SK-N-SH treated with all-trans-retinoic acid at 6 μM for 48 hours (cell line): ENCODE measurements at regions not wholly inside any gene's neighbourhood (a gene's known extent, or its start where the extent isn't known, plus 50 kb on each side); places are given as distances from the start of the nearest gene placed in this dataset.

Experiments
- ATAC-seq: fragments of 200-7000 bp; cut with Tn5 transposase; 3 replicates; pipeline ENCODE4 v1.9.1; 2020; ENCODE audit warnings: mild to moderate bottlenecking, moderate library complexity
- ARNTL ChIP-seq: fragments of 450-650 bp; formaldehyde crosslinking; IDR thresholded peaks from 2 replicates; pipeline ENCODE4 v1.5.0; 2020; ENCODE audit warnings: low read depth, mild to moderate bottlenecking, moderate library complexity, borderline replicate concordance
- BACH2 ChIP-seq: fragments of 250-450 bp; sonication (Bioruptor Pico); IDR thresholded peaks from 2 replicates; pipeline ENCODE4 v1.9.0; 2021; ENCODE audit warnings: mild to moderate bottlenecking, borderline replicate concordance
- CREB5 ChIP-seq: fragments of 250-450 bp; sonication (Bioruptor Pico); IDR thresholded peaks from 2 replicates; pipeline ENCODE4 v1.5.1; 2020; ENCODE audit warnings: low read depth, mild to moderate bottlenecking, moderate library complexity
- CSRNP3 ChIP-seq: fragments of 250-450 bp; sonication (Bioruptor Pico); IDR thresholded peaks from 2 replicates; pipeline ENCODE4 v1.5.1; 2021; ENCODE audit warnings: mild to moderate bottlenecking, moderate library complexity
- ESRRG ChIP-seq: fragments of 250-450 bp; sonication (Bioruptor Pico); IDR thresholded peaks from 2 replicates; pipeline ENCODE4 v1.6.1; 2021; ENCODE audit warnings: mild to moderate bottlenecking
- GLIS3 ChIP-seq: fragments of 250-450 bp; sonication (Bioruptor Pico); IDR thresholded peaks from 2 replicates; pipeline ENCODE4 v1.5.0; 2020; ENCODE audit warnings: mild to moderate bottlenecking, moderate library complexity
- ISL1 ChIP-seq: fragments of 250-450 bp; sonication (Bioruptor Pico); IDR thresholded peaks from 2 replicates; pipeline ENCODE4 v2.1.2; 2022; ENCODE audit warnings: mild to moderate bottlenecking, moderate library complexity
- OSR1 ChIP-seq: fragments of 250-450 bp; sonication (Bioruptor Pico); IDR thresholded peaks from 2 replicates; pipeline ENCODE4 v1.8.0; 2022; ENCODE audit warnings: moderate library complexity, mild to moderate bottlenecking, inconsistent platforms
- PATZ1 ChIP-seq: fragments of 250-450 bp; sonication (Bioruptor Pico); IDR thresholded peaks from 2 replicates; pipeline ENCODE4 v1.8.0; 2020; ENCODE audit warnings: mild to moderate bottlenecking, moderate library complexity, borderline replicate concordance
- POU6F1 ChIP-seq: fragments of 250-450 bp; sonication (Bioruptor Pico); IDR thresholded peaks from 2 replicates; pipeline ENCODE4 v1.8.0; 2021; ENCODE audit warnings: low read depth, mild to moderate bottlenecking, moderate library complexity, borderline replicate concordance
- PPARA ChIP-seq: fragments of 250-450 bp; sonication (Bioruptor Pico); IDR thresholded peaks from 2 replicates; pipeline ENCODE4 v1.5.0; 2020; ENCODE audit warnings: mild to moderate bottlenecking, borderline replicate concordance
- RARB ChIP-seq: fragments of 250-450 bp; sonication (Bioruptor Pico); IDR thresholded peaks from 2 replicates; pipeline ENCODE4 v1.8.0; 2021; ENCODE audit warnings: mild to moderate bottlenecking, moderate library complexity
- SNAI2 ChIP-seq: fragments of 250-450 bp; sonication (Bioruptor Pico); IDR thresholded peaks from 2 replicates; pipeline ENCODE4 v1.5.0; 2020; ENCODE audit warnings: mild to moderate bottlenecking, moderate library complexity
- TCF4 ChIP-seq: fragments of 250-450 bp; sonication (Bioruptor Pico); IDR thresholded peaks from 2 replicates; pipeline ENCODE4 v1.8.0; 2021; ENCODE audit warnings: mild to moderate bottlenecking, moderate library complexity, borderline replicate concordance
- TOX ChIP-seq: fragments of 250-450 bp; sonication (Bioruptor Pico); IDR thresholded peaks from 2 replicates; pipeline ENCODE4 v1.8.0; 2021; ENCODE audit warnings: mild to moderate bottlenecking, moderate library complexity, borderline replicate concordance
- TSHZ2 ChIP-seq: fragments of 250-450 bp; sonication (Bioruptor Pico); IDR thresholded peaks from 2 replicates; pipeline ENCODE4 v1.5.0; 2020; ENCODE audit warnings: mild to moderate bottlenecking, moderate library complexity
- ZC3H10 ChIP-seq: fragments of 250-450 bp; sonication (Bioruptor Pico); IDR thresholded peaks from 2 replicates; pipeline ENCODE4 v1.5.1; 2021; ENCODE audit warnings: mild to moderate bottlenecking, moderate library complexity
- ZFP3 ChIP-seq: fragments of 250-450 bp; sonication (Bioruptor Pico); IDR thresholded peaks from 2 replicates; pipeline ENCODE4 v1.5.0; 2020; ENCODE audit warnings: mild to moderate bottlenecking, moderate library complexity
- ZFP30 ChIP-seq: fragments of 450-650 bp; formaldehyde crosslinking; IDR thresholded peaks from 2 replicates; pipeline ENCODE4 v1.5.0; 2022; ENCODE audit warnings: mild to moderate bottlenecking, moderate library complexity
- ZNF8 ChIP-seq: fragments of 450-650 bp; formaldehyde crosslinking; IDR thresholded peaks from 2 replicates; pipeline ENCODE4 v1.5.0; 2020; ENCODE audit warnings: mild to moderate bottlenecking, moderate library complexity

- TF ChIP-seq CREB5 (CRISPR knock-in tag), result no peak
- TF ChIP-seq ZFP30 (CRISPR knock-in tag), result no peak
- no peak for TF ChIP-seq ISL1
- no peak for TF ChIP-seq ESRRG (CRISPR knock-in tag)
- no peak for TF ChIP-seq PATZ1 (CRISPR knock-in tag)
- TF ChIP-seq ZNF8 (CRISPR knock-in tag), result no peak
- TF ChIP-seq RARB (CRISPR knock-in tag), result no peak
These were observed 69.9 kb upstream of the BACE2 start (continued) for GRCh38 chr21:41098076-41098475.

GRCh38 chr21:41098481-41099042 is 69.4 kb upstream of the BACE2 start:
- ATAC-seq, result no peak
- TF ChIP-seq PPARA (CRISPR knock-in tag), result no peak
- TF ChIP-seq POU6F1 (CRISPR knock-in tag), result no peak
- no peak for TF ChIP-seq ARNTL (CRISPR knock-in tag)
- no peak for TF ChIP-seq GLIS3 (CRISPR knock-in tag)
- no peak for TF ChIP-seq ESRRG (CRISPR knock-in tag)
- TF ChIP-seq BACH2, result no peak
- TF ChIP-seq ZFP3 (CRISPR knock-in tag), result no peak
- no peak for TF ChIP-seq PATZ1 (CRISPR knock-in tag)
- TF ChIP-seq CREB5 (CRISPR knock-in tag), result no peak
- TF ChIP-seq ZNF8 (CRISPR knock-in tag), result no peak
- TF ChIP-seq SNAI2 (CRISPR knock-in tag), result no peak
- TF ChIP-seq TOX (CRISPR knock-in tag), result no peak

- ATAC-seq, result no peak
- TF ChIP-seq TCF4 (no peak), GLIS3 (CRISPR knock-in tag) (no peak), BACH2 (no peak), SNAI2 (CRISPR knock-in tag) (no peak), CREB5 (CRISPR knock-in tag) (no peak), RARB (CRISPR knock-in tag) (no peak), CSRNP3 (no peak), POU6F1 (CRISPR knock-in tag) (no peak), ZC3H10 (CRISPR knock-in tag) (no peak), OSR1 (CRISPR knock-in tag) (no peak), TSHZ2 (CRISPR knock-in tag) (no peak)
These were observed 67.0 kb upstream of the BACE2 start for GRCh38 chr21:41100826-41101550.
